K562 (cell line): ENCODE measurements at regions not wholly inside any gene's neighbourhood (a gene's known extent, or its start where the extent isn't known, plus 50 kb on each side); places are given as distances from the start of the nearest gene placed in this dataset.

Source experiments
- ATAC-seq: fragments of 200-7000 bp; cut with Tn5 transposase; 3 replicates; pipeline ENCODE4 v1.9.1; 2020; ENCODE audit warnings: moderate library complexity
- BruUV-seq: library from RNA; stranded (reverse); fragments of 400-500 nt; replicated peaks from 2 replicates; lab custom pipeline; 2021; lab: Mats Ljungman, UMichigan
- CTCF ChIA-PET: fragments of 300-600 bp; formaldehyde crosslinking; extraction: SDS; loops from one replicate; lab custom pipeline; 2021; ENCODE audit warnings: low intra/inter-chr PET ratio; lab: Yijun Ruan, JAX
- POLR2A ChIA-PET: fragments of 300-600, 350-650 bp; sonication (Branson Sonifier 250); formaldehyde crosslinking; extraction: SDS; loops from one replicate; lab custom pipeline; 2021; ENCODE audit warnings: antibody characterized with exemption, inconsistent platforms; lab: Yijun Ruan, JAX
- DNase-seq, 4 experiments: peaks; one replicate each; pipeline versions ENCODE4 v3.0.0 to v3.0.0-alpha.2; 2011 to 2018; ENCODE audit warnings: low spot score in 3 of 4, mixed read lengths in 3 of 4; ENCODE audit errors: extremely low read depth in 1 of 4
- FAIRE-seq: peaks from 2 replicates; lab custom pipeline; 2011; peaks lifted over from hg19 to GRCh38; lab: Jason Lieb, UNC
- H2AFZ ChIP-seq: 2 replicates; pipeline ENCODE4 v1.6.0; 2011; ENCODE audit warnings: low read depth, low read length, control low read depth, inconsistent platforms
- H3K27ac ChIP-seq: fragments of 200-600 bp; 3 replicates; pipeline ENCODE4 v1.8.0; 2011; ENCODE audit warnings: low read depth, mild to moderate bottlenecking, control low read depth, inconsistent platforms, low read length, moderate library complexity, mixed read lengths; ENCODE audit errors: extremely low read depth
- H3K27me3 ChIP-seq, 2 experiments: fragments of 300-600 bp in 1 of 2; 2 replicates in 1 of 2; 3 replicates in 1 of 2; pipeline versions ENCODE4 v1.6.0 to v1.8.0; 2011; ENCODE audit warnings: inconsistent platforms in 2 of 2, low read length in 2 of 2, mild to moderate bottlenecking in 1 of 2, mixed read lengths in 1 of 2, moderate library complexity in 1 of 2; ENCODE audit not compliant: control insufficient read depth in 2 of 2, insufficient read depth in 2 of 2
- H3K36me3 ChIP-seq: fragments of 300-600 bp; 3 replicates; pipeline ENCODE4 v1.8.0; 2011; ENCODE audit warnings: mild to moderate bottlenecking, low read length, inconsistent platforms; ENCODE audit not compliant: control insufficient read depth, insufficient read depth
- H3K4me1 ChIP-seq, 2 experiments: fragments of 200-600 bp in 1 of 2; replicated peaks in 1 of 2; 2 replicates in 1 of 2; 3 replicates in 1 of 2; pipeline versions ENCODE4 v1.5.1 to v1.8.0; 2011; ENCODE audit warnings: inconsistent platforms in 2 of 2, low read length in 2 of 2, mild to moderate bottlenecking in 1 of 2, mixed read lengths in 1 of 2, moderate library complexity in 1 of 2; ENCODE audit not compliant: control insufficient read depth in 2 of 2, insufficient read depth in 2 of 2
- H3K4me2 ChIP-seq: 2 replicates; pipeline ENCODE4 v1.6.1; 2011; ENCODE audit warnings: low read length, control low read depth, inconsistent platforms, mixed read lengths; ENCODE audit not compliant: insufficient read depth
- H3K4me3 ChIP-seq: fragments of 200-600 bp; sonication (generic), shearing (Covaris generic); 2 replicates; pipeline ENCODE4 v1.5.1; 2016; ENCODE audit warnings: control low read depth, inconsistent platforms
- H3K79me2 ChIP-seq: fragments of 200-600 bp; 3 replicates; pipeline ENCODE4 v1.8.0; 2011; ENCODE audit warnings: low read length, inconsistent platforms; ENCODE audit not compliant: control insufficient read depth, insufficient read depth
- H3K9ac ChIP-seq, 2 experiments: 2 replicates each; pipeline versions ENCODE4 v1.6.0 to v1.6.1; 2011; ENCODE audit warnings: low read depth in 2 of 2, low read length in 2 of 2, control low read depth in 1 of 2, inconsistent platforms in 1 of 2, mild to moderate bottlenecking in 1 of 2, mixed read lengths in 1 of 2; ENCODE audit not compliant: insufficient read depth in 1 of 2
- H3K9me1 ChIP-seq: one replicate; pipeline ENCODE4 v1.6.0; 2011; ENCODE audit warnings: inconsistent platforms, mild to moderate bottlenecking, low read length, moderate library complexity; ENCODE audit not compliant: control insufficient read depth, insufficient read depth
- H3K9me3 ChIP-seq: replicated peaks from 2 replicates; pipeline ENCODE4 v1.5.1; 2011; ENCODE audit warnings: low read depth, low read length, inconsistent platforms; ENCODE audit not compliant: control insufficient read depth, insufficient read depth
- H4K20me1 ChIP-seq: replicated peaks from 2 replicates; pipeline ENCODE4 v1.6.1; 2011; ENCODE audit warnings: low read length, inconsistent platforms, mixed read lengths; ENCODE audit not compliant: control insufficient read depth, insufficient read depth
- ZNF280B ChIP-seq: fragments of 250-450 bp; sonication (Bioruptor Pico); IDR thresholded peaks from 2 replicates; pipeline ENCODE4 v1.5.1; 2021; ENCODE audit warnings: mild to moderate bottlenecking
- ZNF282 ChIP-seq: sonication (generic); formaldehyde crosslinking; IDR thresholded peaks from 2 replicates; pipeline ENCODE4 v1.8.1; 2023; ENCODE audit warnings: missing genetic modification reagents
- ZNF384 ChIP-seq: IDR thresholded peaks from 2 replicates; pipeline ENCODE4 v1.6.1; 2012; ENCODE audit warnings: low read depth, low read length, improper control_type of control experiment
- WGBS: fragments of 100-300 bp; shearing (Covaris generic); methylation state at CpG from one replicate; pipeline ENCODE4 v1.1.6; 2016; ENCODE audit warnings: low coverage, mixed read lengths; ENCODE audit not compliant: insufficient coverage; ENCODE audit errors: missing lambda C conversion rate; 5-methylcytosine and 5-hydroxymethylcytosine counted together
- in situ Hi-C: fragments of 300-500 bp; cut with MboI; formaldehyde crosslinking; loops from 4 replicates; pipeline ENCODE4 v1.15.0; 2018; ENCODE audit warnings: inconsistent platforms, mixed read lengths
- intact Hi-C: fragments of 100-400 bp; cut with micrococcal nuclease; formaldehyde crosslinking; loops from 2 replicates; pipeline ENCODE4 v1.14.2; 2022
- TF ChIP-seq, protein P1 (sequence below): sonication (generic); formaldehyde crosslinking; IDR thresholded peaks from 2 replicates; pipeline ENCODE4 v1.8.0; 2022; ENCODE audit warnings: mild to moderate bottlenecking, missing genetic modification reagents, borderline replicate concordance

DNA sequence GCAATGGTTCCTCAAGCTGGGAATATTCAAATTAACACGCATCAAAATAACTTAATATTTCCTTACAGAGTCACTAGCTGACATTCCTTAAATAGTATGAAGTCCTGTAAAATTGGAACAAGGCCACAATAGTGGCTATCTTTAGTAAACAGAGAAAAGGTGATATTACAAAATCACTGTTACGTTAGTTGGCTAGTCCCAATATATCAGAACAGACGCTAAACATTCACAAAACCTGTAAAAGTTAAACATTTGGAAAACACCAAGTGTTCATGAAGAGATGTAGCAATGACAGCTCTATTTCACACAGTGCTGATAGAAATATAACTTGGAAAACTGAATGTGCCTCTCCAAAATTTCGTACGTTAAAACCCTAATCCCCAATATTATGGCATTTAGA is 61.0 kb upstream of the FAM47C start:
- DNase-seq (no peak), ATAC-seq (no peak)
- no peak overlapping the region for H3K4me3 ChIP-seq
- intact Hi-C loops = no loop called here
- H3K79me2 ChIP-seq = no peaks in the 10 kb centered on the region
- H3K9me1 ChIP-seq = no peaks in the 10 kb centered on the region
- H3K9me3 ChIP-seq = no peaks in the 10 kb centered on the region
- H3K27ac ChIP-seq = no peak overlapping the region
- H3K27me3 ChIP-seq = no peaks in the 10 kb centered on the region
- ChIA-PET POLR2A (no interaction called here), CTCF (no interaction called here)
- no peak overlapping the region for H3K9ac ChIP-seq
- in situ Hi-C loops = no loop called here
- no peaks in the 10 kb centered on the region for H3K4me1 ChIP-seq
- H3K36me3 ChIP-seq = no peaks in the 10 kb centered on the region
- WGBS = 3% methylated on average over 5 of the region's 5 CpGs
- no peak for TF ChIP-seq ZNF384
- TF ChIP-seq, protein P1, sequence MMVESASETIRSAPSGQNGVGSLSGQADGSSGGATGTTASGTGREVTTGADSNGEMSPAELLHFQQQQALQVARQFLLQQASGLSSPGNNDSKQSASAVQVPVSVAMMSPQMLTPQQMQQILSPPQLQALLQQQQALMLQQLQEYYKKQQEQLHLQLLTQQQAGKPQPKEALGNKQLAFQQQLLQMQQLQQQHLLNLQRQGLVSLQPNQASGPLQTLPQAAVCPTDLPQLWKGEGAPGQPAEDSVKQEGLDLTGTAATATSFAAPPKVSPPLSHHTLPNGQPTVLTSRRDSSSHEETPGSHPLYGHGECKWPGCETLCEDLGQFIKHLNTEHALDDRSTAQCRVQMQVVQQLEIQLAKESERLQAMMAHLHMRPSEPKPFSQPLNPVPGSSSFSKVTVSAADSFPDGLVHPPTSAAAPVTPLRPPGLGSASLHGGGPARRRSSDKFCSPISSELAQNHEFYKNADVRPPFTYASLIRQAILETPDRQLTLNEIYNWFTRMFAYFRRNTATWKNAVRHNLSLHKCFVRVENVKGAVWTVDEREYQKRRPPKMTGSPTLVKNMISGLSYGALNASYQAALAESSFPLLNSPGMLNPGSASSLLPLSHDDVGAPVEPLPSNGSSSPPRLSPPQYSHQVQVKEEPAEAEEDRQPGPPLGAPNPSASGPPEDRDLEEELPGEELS (CRISPR knock-in tag) = no peak
- no peak for TF ChIP-seq ZNF280B (CRISPR knock-in tag)
- no peak for TF ChIP-seq ZNF282 (CRISPR knock-in tag)
- TF ChIP-seq, all 486 proteins: peak for 0
- Histone ChIP-seq H4K20me1 (no peaks in the 10 kb centered on the region), H3K4me2 (no peak overlapping the region), H2AFZ (no peak overlapping the region)
- no peak for FAIRE-seq
- no TSS peak for BruUV-seq
